WTC11 (cell line): ENCODE measurements at regions not wholly inside any gene's neighbourhood (a gene's known extent, or its start where the extent isn't known, plus 50 kb on each side); places are given as distances from the start of the nearest gene placed in this dataset.

Experiments
- ATAC-seq: fragments of 200-7000 bp; cut with Tn5 transposase; 2 replicates; pipeline ENCODE4 v1.10.0; 2021; ENCODE audit warnings: mild to moderate bottlenecking, moderate library complexity
- CTCF ChIA-PET: fragments of 300-600 bp; sonication (Branson Sonifier 250); formaldehyde crosslinking; loops from one replicate; lab custom pipeline; 2021; ENCODE audit warnings: antibody characterized with exemption; lab: Charles Lee
- POLR2A ChIA-PET: fragments of 350-600 bp; sonication (Branson Sonifier 250); formaldehyde crosslinking; loops from one replicate; lab custom pipeline; 2021; ENCODE audit warnings: antibody characterized with exemption; lab: Charles Lee
- DNase-seq: peaks from one replicate; pipeline ENCODE4 v3.0.0; 2021; ENCODE audit warnings: low spot score
- H3K27ac Mint-ChIP-seq: 2 replicates; pipeline ENCODE4 v1.8.0; 2021; ENCODE audit warnings: mixed read lengths
- H3K27me3 Mint-ChIP-seq: 2 replicates; pipeline ENCODE4 v1.8.0; 2021; ENCODE audit warnings: low read depth, mild to moderate bottlenecking, moderate library complexity, mixed read lengths
- H3K36me3 Mint-ChIP-seq: 2 replicates; pipeline ENCODE4 v1.8.0; 2021; ENCODE audit warnings: mixed read lengths
- H3K4me1 Mint-ChIP-seq: 2 replicates; pipeline ENCODE4 v1.8.0; 2022; ENCODE audit warnings: mixed read lengths
- H3K4me3 Mint-ChIP-seq: 2 replicates; pipeline ENCODE4 v1.8.0; 2021; ENCODE audit warnings: mild to moderate bottlenecking, moderate library complexity, mixed read lengths
- H3K9me3 Mint-ChIP-seq: 2 replicates; pipeline ENCODE4 v1.8.0; 2021; ENCODE audit warnings: mixed read lengths
- ARID4B ChIP-seq: sonication (generic); formaldehyde crosslinking; IDR thresholded peaks from 2 replicates; pipeline ENCODE4 v1.8.0; 2023; ENCODE audit warnings: missing genetic modification reagents, mild to moderate bottlenecking, borderline replicate concordance
- ATF1 ChIP-seq: sonication (generic); formaldehyde crosslinking; IDR thresholded peaks from 2 replicates; pipeline ENCODE4 v1.8.1; 2023; ENCODE audit warnings: mild to moderate bottlenecking, moderate library complexity, missing genetic modification reagents
- CDX4 ChIP-seq: fragments of 250-450 bp; sonication (Bioruptor Pico); IDR thresholded peaks from 2 replicates; pipeline ENCODE4 v1.9.0; 2021; ENCODE audit warnings: moderate library complexity, mild to moderate bottlenecking, inconsistent platforms, borderline replicate concordance
- CREB1 ChIP-seq: sonication (generic); formaldehyde crosslinking; IDR thresholded peaks from 2 replicates; pipeline ENCODE4 v1.8.0; 2023; ENCODE audit warnings: mild to moderate bottlenecking, missing genetic modification reagents
- E2F1 ChIP-seq: sonication (generic); formaldehyde crosslinking; IDR thresholded peaks from 2 replicates; pipeline ENCODE4 v1.8.0; 2022; ENCODE audit warnings: mild to moderate bottlenecking, missing genetic modification reagents
- E2F5 ChIP-seq: sonication (generic); formaldehyde crosslinking; IDR thresholded peaks from 2 replicates; pipeline ENCODE4 v1.8.1; 2022; ENCODE audit warnings: mild to moderate bottlenecking, moderate library complexity, missing genetic modification reagents
- JUN ChIP-seq: sonication (generic); formaldehyde crosslinking; IDR thresholded peaks from 2 replicates; pipeline ENCODE4 v1.8.0; 2023; ENCODE audit warnings: mild to moderate bottlenecking, missing genetic modification reagents
- MYBL2 ChIP-seq: sonication (generic); formaldehyde crosslinking; IDR thresholded peaks from 2 replicates; pipeline ENCODE4 v1.8.1; 2023; ENCODE audit warnings: mild to moderate bottlenecking, moderate library complexity, missing genetic modification reagents
- NR2C2 ChIP-seq: sonication (generic); formaldehyde crosslinking; IDR thresholded peaks from 2 replicates; pipeline ENCODE4 v1.8.0; 2022; ENCODE audit warnings: mild to moderate bottlenecking, missing genetic modification reagents
- SOX15 ChIP-seq: fragments of 250-450 bp; sonication (Bioruptor Pico); IDR thresholded peaks from 2 replicates; pipeline ENCODE4 v1.9.0; 2021; ENCODE audit warnings: mild to moderate bottlenecking
- TP53 ChIP-seq: sonication (generic); formaldehyde crosslinking; IDR thresholded peaks from 2 replicates; pipeline ENCODE4 v1.8.1; 2023; ENCODE audit warnings: mild to moderate bottlenecking, missing genetic modification reagents
- USF1 ChIP-seq: sonication (generic); formaldehyde crosslinking; IDR thresholded peaks from 2 replicates; pipeline ENCODE4 v1.8.0; 2022; ENCODE audit warnings: mild to moderate bottlenecking, missing genetic modification reagents
- ZBTB43 ChIP-seq: sonication (generic); formaldehyde crosslinking; IDR thresholded peaks from 2 replicates; pipeline ENCODE4 v1.8.1; 2023; ENCODE audit warnings: mild to moderate bottlenecking, missing genetic modification reagents
- ZNF121 ChIP-seq: sonication (generic); formaldehyde crosslinking; IDR thresholded peaks from 2 replicates; pipeline ENCODE4 v1.8.0; 2023; ENCODE audit warnings: missing genetic modification reagents
- ZNF423 ChIP-seq: fragments of 250-450 bp; sonication (Bioruptor Pico); IDR thresholded peaks from 2 replicates; pipeline ENCODE4 v2.1.2; 2022; ENCODE audit warnings: mild to moderate bottlenecking, moderate library complexity
- ZNF425 ChIP-seq: fragments of 250-450 bp; sonication (Bioruptor Pico); conservative IDR thresholded peaks from 2 replicates; pipeline ENCODE4 v1.9.0; 2021; ENCODE audit warnings: mild to moderate bottlenecking
- ZNF512 ChIP-seq: sonication (generic); formaldehyde crosslinking; IDR thresholded peaks from 2 replicates; pipeline ENCODE4 v1.8.1; 2022; ENCODE audit warnings: missing genetic modification reagents, borderline replicate concordance
- ZNF532 ChIP-seq: fragments of 250-450 bp; sonication (Bioruptor Pico); IDR thresholded peaks from 2 replicates; pipeline ENCODE4 v1.9.0; 2021; ENCODE audit warnings: mild to moderate bottlenecking, borderline replicate concordance

- no peak for TF ChIP-seq ZNF532
- TF ChIP-seq SOX15 = no peak
- TF ChIP-seq, all 79 proteins: peak for 0
These were observed 282.0 kb upstream of the VEPH1 start (continued) for GRCh38 chr3:157785102-157785826.

- POLR2A ChIA-PET = no interaction called here
- DNase-seq (no peak), ATAC-seq (no peak)
- Mint-ChIP-seq H3K4me3 (no peak overlapping the region), H3K4me1 (no peaks in the 10 kb centered on the region), H3K36me3 (no peaks in the 10 kb centered on the region), H3K27me3 (no peaks in the 10 kb centered on the region), H3K27ac (no peak overlapping the region), H3K9me3 (peaks cover 5% of the 10 kb centered on the region; the same call in 1 of the 2 replicates)
- CTCF ChIA-PET = no interaction called here
- no peak for TF ChIP-seq ZNF121 (CRISPR knock-in tag)
- no peak for TF ChIP-seq ZNF423 (CRISPR knock-in tag)
- no peak for TF ChIP-seq MYBL2
- no peak for TF ChIP-seq ZNF425 (CRISPR knock-in tag)
- TF ChIP-seq TP53 (CRISPR knock-in tag) = no peak
- no peak for TF ChIP-seq ATF1 (CRISPR knock-in tag)
- TF ChIP-seq ZNF512 (CRISPR knock-in tag) = no peak
- no peak for TF ChIP-seq E2F1 (CRISPR knock-in tag)
- no peak for TF ChIP-seq ZBTB43
- no peak for TF ChIP-seq CREB1 (CRISPR knock-in tag)
- no peak for TF ChIP-seq E2F5
- TF ChIP-seq NR2C2 (CRISPR knock-in tag) = no peak
- no peak for TF ChIP-seq ARID4B (CRISPR knock-in tag)
- no peak for TF ChIP-seq JUN (CRISPR knock-in tag)
- no peak for TF ChIP-seq CDX4 (CRISPR knock-in tag)
- TF ChIP-seq USF1 (CRISPR knock-in tag) = no peak
These were observed 279.0 kb upstream of the VEPH1 start for GRCh38 chr3:157782236-157782635.
